Stimulated activated naive CD8-positive, alpha-beta T cell treated with anti-CD3 and anti-CD28 coated beads, Interleukin-15, Interleukin-2, amounts not matched to agents 100 ng/mL and 50 ng/mL, for 24 hours (primary cell): ENCODE measurements at regions not wholly inside any gene's neighbourhood (a gene's known extent, or its start where the extent isn't known, plus 50 kb on each side); places are given as distances from the start of the nearest gene placed in this dataset.
"Not testable (repeated sequence)": the region's sequence is repeated elsewhere in the genome, so short reads cannot be mapped to it uniquely, and the experiment has no call there.

Experiments used
- H3K27ac Mint-ChIP-seq: one replicate; pipeline ENCODE4 v1.8.0; 2021; ENCODE audit warnings: mild to moderate bottlenecking, mixed read lengths
- H3K27me3 Mint-ChIP-seq: one replicate; pipeline ENCODE4 v1.8.0; 2021; ENCODE audit warnings: mixed read lengths
- H3K36me3 Mint-ChIP-seq: one replicate; pipeline ENCODE4 v1.8.0; 2021; ENCODE audit warnings: low read depth, mixed read lengths
- H3K4me1 Mint-ChIP-seq: one replicate; pipeline ENCODE4 v1.8.0; 2021; ENCODE audit warnings: low read depth, mixed read lengths
- H3K4me3 Mint-ChIP-seq: one replicate; pipeline ENCODE4 v1.8.0; 2021; ENCODE audit warnings: mild to moderate bottlenecking, mixed read lengths
- H3K9me3 Mint-ChIP-seq: one replicate; pipeline ENCODE4 v1.8.0; 2021; ENCODE audit warnings: mixed read lengths

DNA sequence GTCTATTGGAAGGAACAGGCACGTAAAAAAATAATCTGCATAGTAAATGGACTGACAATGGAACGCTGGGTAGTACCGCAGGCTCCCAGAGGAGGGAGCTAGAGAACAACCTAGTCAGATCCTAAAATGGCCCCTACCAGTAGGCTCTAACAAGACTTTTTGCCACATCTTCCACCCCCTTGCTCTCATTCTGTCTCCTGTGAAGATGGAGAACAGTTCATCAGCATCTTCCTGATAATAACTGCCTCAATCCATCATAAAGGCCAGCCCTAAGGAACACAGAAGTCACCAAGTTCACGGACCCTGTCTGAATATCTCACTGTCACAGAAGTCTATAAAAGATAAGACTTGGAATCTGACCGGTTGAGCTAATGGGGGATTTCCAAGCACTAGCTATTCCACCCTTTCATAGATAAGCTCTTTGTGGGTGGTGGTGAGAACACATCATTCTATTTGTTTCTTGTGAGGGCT, 133.4 kb downstream of the SLC1A3 start:
- peaks cover 33% of the 10 kb centered on the region for H3K27me3 Mint-ChIP-seq
- H3K4me1 Mint-ChIP-seq: peaks cover 14% of the 10 kb centered on the region
- no peaks in the 10 kb centered on the region for H3K9me3 Mint-ChIP-seq
- no peak overlapping the region for H3K4me3 Mint-ChIP-seq
- H3K27ac Mint-ChIP-seq: no peak overlapping the region
- no peaks in the 10 kb centered on the region for H3K36me3 Mint-ChIP-seq

DNA sequence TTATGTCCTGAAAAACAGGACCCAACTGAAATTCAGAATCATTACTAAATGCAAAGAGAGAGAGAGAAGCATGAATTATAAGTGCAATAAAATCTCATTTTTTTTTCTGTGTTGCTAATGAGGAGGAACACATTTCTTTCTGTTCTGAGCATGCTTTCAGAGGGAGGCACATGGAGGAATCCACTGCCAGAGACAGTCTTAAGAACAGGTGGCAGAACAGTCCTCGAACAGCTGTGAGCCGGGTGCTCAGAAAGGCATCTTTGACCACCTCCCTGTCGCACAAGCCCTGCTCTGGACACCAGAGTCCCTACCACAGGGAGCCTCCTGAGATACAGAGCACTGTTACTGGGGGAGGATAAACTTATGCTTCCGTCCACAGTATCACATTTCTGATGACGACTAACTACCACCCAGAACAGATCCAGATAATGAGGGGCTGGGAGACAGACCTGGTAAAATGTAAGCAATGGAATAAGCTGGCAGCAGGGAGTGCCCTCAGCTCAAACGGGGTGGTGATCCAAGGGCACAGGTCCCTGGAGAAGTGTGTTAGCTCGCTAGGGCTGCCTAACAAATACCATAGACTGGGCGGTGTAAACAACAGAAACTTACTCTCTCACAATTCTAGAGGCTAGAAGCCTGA, 134.0 kb downstream of the SLC1A3 start:
- no peaks in the 10 kb centered on the region for H3K9me3 Mint-ChIP-seq
- H3K4me1 Mint-ChIP-seq: peaks cover 19% of the 10 kb centered on the region
- H3K27me3 Mint-ChIP-seq: peaks cover 33% of the 10 kb centered on the region
- H3K36me3 Mint-ChIP-seq: no peaks in the 10 kb centered on the region
- no peak overlapping the region for H3K4me3 Mint-ChIP-seq
- H3K27ac Mint-ChIP-seq: no peak overlapping the region

DNA sequence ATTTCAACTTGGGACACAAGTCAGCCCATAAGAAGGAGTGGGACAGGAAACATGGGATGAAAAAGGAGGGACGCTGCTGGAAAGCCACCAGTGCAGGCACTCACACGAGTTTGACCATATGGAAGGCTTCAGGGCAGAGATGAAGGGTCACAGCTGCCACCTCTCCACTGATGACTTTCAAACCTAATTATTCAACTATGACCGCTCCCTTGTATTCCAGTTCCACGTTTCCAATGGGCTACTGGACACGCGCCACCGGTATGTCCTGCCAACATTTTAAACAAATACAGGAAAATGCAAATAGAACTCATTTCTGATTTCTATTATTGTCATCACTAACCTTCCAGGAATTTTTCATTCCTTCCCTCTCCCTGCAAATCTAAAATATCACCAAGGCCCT, 134.7 kb downstream of the SLC1A3 start:
- no peak overlapping the region for H3K27ac Mint-ChIP-seq
- no peaks in the 10 kb centered on the region for H3K36me3 Mint-ChIP-seq
- peaks cover 39% of the 10 kb centered on the region for H3K27me3 Mint-ChIP-seq
- H3K9me3 Mint-ChIP-seq: no peaks in the 10 kb centered on the region
- H3K4me1 Mint-ChIP-seq: peaks cover 22% of the 10 kb centered on the region
- H3K4me3 Mint-ChIP-seq: no peak overlapping the region

DNA sequence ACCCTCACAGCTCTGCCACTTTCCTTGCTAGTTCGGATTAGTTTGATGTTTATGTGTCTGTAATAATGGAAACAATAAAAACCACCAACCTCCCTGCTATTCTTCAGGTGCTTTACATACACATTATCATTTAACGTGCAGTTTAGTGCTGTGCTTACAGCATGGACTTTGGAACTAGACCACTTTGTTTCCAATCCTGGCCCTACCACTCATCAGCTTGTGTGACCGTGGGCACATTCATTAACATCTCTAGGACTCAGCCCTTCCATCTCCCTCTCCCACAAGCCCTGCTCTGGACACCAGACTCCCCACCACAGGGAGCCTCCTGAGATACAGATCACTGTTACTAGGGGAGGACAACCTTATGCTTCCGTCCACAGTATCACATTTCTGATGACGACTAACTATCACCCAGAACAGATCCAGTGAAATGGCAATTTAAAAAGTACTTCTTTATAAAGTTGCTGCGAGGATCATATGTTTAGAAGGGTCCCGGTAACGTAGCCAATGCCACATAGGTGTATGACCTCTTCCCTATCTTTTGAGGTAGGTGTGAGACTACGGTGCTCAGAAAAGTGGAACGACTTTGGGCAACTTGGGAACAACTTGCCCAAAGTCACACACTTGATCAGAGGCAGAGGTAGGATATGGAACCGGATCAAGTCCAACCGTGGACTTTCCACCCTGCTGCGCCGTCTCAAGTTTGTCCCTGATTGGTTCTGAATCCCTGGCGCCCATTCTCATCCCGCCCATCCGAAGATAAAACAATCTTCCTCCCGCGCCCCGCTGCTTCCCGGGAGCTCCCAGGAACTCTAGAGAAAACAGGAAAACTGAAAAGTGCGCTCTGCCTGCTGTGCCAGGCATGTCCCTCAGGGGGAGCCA, 132.4 kb upstream of the NIPBL start:
- Mint-ChIP-seq H3K9me3 (no peaks in the 10 kb centered on the region), H3K4me1 (peaks cover 22% of the 10 kb centered on the region), H3K4me3 (peak overlapping the region; percentile 85), H3K36me3 (no peaks in the 10 kb centered on the region), H3K27me3 (peaks cover 52% of the 10 kb centered on the region), H3K27ac (no peak overlapping the region)

DNA sequence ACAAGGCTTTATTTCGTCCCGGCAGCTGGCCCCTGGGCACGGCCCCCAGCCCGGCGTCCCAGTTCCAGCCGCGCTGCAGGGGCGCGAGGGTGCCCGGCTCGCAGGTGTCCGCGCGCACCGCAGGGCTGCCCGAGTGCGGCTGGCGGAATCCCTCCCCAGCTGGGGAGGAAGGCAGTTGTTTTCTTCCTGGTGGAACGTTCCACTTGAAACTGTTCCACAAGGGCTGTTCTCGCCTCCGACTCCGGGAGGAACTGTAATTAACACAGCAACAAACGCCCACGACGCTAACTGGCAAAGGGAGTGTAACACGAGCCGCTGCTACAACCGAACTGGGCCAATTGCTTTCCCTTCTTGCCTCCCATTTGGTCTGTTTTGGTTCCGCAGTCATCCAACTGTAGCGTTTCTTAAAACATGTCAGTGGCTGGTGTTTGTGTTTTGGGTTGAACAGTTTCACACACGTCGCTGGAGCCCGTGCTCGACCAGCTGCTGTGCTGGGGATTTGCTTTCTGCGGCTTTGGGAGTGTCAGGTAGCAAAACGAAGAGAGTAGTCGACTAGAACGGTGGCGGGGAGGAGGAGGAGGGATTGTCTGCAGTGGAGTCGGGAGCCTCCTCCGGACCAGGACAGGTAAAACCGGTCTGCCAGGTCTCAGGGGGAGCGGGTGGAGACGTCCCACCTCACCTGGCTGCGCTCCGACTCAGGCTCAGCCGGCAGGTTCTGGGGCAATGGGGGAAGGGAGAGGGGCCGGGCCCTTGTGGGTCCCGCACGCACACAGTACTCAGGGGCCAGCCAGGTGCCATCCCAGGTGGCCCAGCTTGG, 131.6 kb upstream of the NIPBL start:
- Mint-ChIP-seq H3K27ac (peak overlapping the region; percentile 23), H3K4me1 (peaks cover 16% of the 10 kb centered on the region), H3K9me3 (no peaks in the 10 kb centered on the region), H3K36me3 (no peaks in the 10 kb centered on the region), H3K4me3 (peak overlapping the region; percentile 85), H3K27me3 (peaks cover 52% of the 10 kb centered on the region)

DNA sequence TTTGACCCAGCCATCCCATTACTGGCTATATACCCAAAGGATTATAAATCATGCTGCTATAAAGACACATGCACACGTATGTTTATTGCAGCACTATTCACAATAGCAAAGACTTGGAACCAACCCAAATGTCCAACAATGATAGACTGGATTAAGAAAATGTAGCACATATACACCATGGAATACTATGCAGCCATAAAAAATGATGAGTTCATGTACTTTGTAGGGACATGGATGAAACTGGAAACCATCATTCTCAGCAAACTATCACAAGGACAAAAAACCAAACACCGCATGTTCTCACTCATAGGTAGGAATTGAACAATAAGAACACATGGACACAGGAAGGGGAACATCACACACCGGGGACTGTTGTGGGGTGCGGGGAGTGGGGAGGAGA, 128.8 kb upstream of the NIPBL start:
- not testable (repeated sequence) for H3K4me3 Mint-ChIP-seq, H3K27ac Mint-ChIP-seq, H3K9me3 Mint-ChIP-seq, H3K36me3 Mint-ChIP-seq
- Mint-ChIP-seq H3K4me1 (peaks cover 15% of the 10 kb centered on the region), H3K27me3 (peaks cover 40% of the 10 kb centered on the region)

DNA sequence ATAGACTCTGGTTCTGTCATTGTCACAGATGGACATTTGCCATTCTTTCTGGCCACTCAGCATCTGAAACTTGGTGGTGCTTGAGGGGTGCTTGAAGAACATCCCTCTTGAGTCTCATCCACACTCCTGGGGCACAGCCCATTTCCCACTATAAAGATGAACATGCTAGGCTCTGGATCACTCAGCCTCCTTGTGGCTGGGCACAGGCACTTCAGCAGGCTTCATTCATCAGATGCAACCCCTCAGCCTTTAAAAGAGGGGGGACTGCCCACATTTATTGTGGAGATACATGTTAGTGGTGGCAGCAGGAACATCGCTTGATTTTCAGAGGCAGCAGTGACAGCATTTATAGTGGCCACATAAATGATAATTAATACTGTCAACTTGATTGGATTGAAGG, 124.7 kb upstream of the NIPBL start:
- no peaks in the 10 kb centered on the region for H3K9me3 Mint-ChIP-seq
- no peak overlapping the region for H3K4me3 Mint-ChIP-seq
- H3K4me1 Mint-ChIP-seq: no peaks in the 10 kb centered on the region
- H3K27me3 Mint-ChIP-seq: peaks cover 12% of the 10 kb centered on the region
- H3K36me3 Mint-ChIP-seq: no peaks in the 10 kb centered on the region
- no peak overlapping the region for H3K27ac Mint-ChIP-seq

DNA sequence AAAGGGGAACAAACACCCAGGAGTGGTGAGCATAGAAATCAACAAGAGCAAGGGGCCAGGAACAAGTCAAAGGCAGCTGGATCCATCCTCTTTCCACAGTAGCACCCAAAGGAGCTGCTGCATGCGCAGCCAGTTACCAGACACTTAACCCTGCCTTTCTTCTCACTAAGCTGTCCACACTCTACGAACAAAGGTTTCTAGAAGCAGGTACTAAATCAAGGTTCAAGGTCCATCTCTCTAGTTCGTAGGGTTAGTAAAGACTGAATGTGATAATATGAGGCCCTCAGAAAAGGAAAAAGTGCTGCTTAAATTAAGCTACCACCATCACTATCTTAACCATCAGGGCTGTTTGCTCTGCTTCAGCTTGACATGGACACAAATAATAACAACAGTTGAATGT, 121.2 kb upstream of the NIPBL start:
- peaks cover 11% of the 10 kb centered on the region for H3K27me3 Mint-ChIP-seq
- H3K9me3 Mint-ChIP-seq: no peaks in the 10 kb centered on the region
- H3K36me3 Mint-ChIP-seq: no peaks in the 10 kb centered on the region
- no peaks in the 10 kb centered on the region for H3K4me1 Mint-ChIP-seq
- H3K4me3 Mint-ChIP-seq: no peak overlapping the region
- no peak overlapping the region for H3K27ac Mint-ChIP-seq

DNA sequence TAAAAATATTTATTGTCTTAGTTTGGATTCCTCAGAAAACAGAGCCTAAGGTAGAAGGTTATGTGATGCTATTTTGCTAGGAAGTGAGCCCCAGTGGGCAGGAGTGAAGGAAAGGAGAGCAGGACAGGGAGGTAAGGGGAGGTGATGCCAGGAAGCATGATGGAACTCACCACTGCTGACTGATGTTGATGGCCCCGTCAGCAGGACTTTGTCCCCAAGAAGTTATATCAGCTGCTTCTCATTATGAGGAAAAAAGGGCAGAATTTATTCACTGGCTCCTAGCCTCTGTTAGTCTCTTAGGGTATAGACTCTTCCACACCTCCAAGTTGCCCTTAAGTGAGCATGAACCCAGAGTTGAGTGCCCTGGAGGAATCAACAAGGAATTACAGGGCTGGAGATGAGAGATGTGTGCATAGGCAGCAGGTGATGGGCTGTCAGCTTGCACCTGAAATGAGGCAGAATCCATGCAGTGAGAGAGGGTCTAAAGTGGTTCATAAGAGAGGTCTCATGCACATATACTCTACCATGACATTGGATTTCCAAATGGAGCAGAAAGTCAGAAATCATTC, 120.6 kb upstream of the NIPBL start:
- Mint-ChIP-seq H3K9me3 (no peaks in the 10 kb centered on the region), H3K4me1 (no peaks in the 10 kb centered on the region), H3K4me3 (no peak overlapping the region), H3K27ac (no peak overlapping the region), H3K27me3 (peaks cover 11% of the 10 kb centered on the region), H3K36me3 (no peaks in the 10 kb centered on the region)

DNA sequence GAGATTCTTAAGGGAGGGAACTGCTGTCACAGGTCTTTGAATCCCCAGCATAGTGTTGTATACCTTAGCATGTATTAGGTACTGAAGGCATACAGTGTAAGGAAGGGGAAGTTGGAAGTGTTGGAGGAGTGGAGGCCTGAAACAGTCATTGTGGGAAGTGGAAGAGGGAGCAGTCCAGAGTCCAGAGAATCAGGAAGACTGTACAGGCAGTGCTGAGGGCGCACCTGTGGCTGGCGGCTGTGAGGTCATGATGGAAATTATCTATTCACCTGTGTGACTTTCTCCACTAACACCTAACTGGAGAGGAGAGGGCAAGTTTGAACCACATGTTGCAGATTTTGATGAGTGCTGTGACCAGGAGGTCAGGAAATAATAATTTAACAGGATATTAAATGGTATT, 119.7 kb upstream of the NIPBL start:
- H3K9me3 Mint-ChIP-seq: no peaks in the 10 kb centered on the region
- H3K27ac Mint-ChIP-seq: no peak overlapping the region
- H3K4me1 Mint-ChIP-seq: no peaks in the 10 kb centered on the region
- peaks cover 11% of the 10 kb centered on the region for H3K27me3 Mint-ChIP-seq
- no peak overlapping the region for H3K4me3 Mint-ChIP-seq
- no peaks in the 10 kb centered on the region for H3K36me3 Mint-ChIP-seq

DNA sequence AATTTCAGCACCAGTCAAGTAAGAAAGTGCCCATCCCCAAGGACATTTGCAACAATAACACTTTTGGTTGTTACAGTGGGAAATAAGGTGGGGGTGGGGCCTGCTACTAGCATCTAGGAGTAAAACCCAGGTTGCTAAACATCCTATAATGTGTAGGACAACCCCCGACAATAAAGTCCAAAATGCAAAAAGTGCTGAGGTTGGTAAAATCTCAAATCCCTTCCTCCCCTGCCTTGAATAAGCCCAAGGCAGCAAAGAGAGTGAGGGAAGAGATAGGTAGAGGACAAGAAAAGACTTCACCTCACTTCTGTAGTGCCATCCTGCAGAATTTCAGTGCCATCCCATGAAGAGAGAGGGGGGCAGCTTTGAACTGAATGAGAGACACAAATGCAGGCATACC, 117.5 kb upstream of the NIPBL start:
- Mint-ChIP-seq H3K27me3 (peaks cover 11% of the 10 kb centered on the region), H3K36me3 (no peaks in the 10 kb centered on the region), H3K9me3 (no peaks in the 10 kb centered on the region), H3K4me3 (no peak overlapping the region), H3K27ac (no peak overlapping the region), H3K4me1 (no peaks in the 10 kb centered on the region)

DNA sequence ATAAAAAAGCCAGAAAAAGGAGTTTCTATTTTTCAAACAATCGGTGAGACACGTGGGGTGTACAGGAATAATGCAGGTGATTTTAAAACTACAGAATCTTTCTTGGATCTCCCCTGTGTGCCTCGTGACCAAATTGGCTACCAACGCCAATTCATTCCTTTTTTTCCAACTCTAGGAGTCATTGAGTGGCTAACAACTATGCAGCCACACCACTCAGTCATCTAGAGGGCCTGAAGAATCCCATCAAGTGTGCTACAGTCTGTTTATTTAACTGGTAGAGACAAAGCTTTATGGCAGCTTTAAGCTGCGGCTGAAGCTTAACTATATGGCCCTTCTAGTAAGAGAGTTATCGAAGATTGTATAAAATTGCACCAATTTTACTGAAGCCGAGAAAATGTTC, 113.1 kb upstream of the NIPBL start:
- no peak overlapping the region for H3K27ac Mint-ChIP-seq
- H3K4me1 Mint-ChIP-seq: no peaks in the 10 kb centered on the region
- H3K9me3 Mint-ChIP-seq: peaks cover 6% of the 10 kb centered on the region
- no peak overlapping the region for H3K4me3 Mint-ChIP-seq
- peaks cover 10% of the 10 kb centered on the region for H3K27me3 Mint-ChIP-seq
- H3K36me3 Mint-ChIP-seq: no peaks in the 10 kb centered on the region

DNA sequence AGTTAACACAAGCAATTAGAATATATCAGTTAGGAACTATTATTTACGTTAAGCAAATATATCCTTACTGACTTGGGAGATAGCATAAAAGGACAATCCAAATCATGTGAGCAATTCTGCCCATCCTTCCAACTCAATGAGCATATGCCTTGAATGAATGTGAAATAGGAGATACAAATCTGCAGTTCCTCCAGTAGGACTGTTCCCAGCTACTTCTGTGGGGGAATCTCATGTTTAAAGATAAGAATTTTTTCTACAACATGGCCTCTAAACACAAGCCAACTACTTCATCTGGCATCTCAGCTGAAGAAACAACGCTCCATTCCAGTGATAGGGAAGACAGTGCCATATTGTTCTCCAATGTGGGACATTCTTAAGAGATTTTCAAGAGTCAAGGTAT, 110.7 kb upstream of the NIPBL start:
- Mint-ChIP-seq H3K27me3 (peaks cover 8% of the 10 kb centered on the region), H3K36me3 (no peaks in the 10 kb centered on the region), H3K27ac (no peak overlapping the region), H3K4me1 (no peaks in the 10 kb centered on the region), H3K9me3 (peaks cover 7% of the 10 kb centered on the region), H3K4me3 (no peak overlapping the region)

DNA sequence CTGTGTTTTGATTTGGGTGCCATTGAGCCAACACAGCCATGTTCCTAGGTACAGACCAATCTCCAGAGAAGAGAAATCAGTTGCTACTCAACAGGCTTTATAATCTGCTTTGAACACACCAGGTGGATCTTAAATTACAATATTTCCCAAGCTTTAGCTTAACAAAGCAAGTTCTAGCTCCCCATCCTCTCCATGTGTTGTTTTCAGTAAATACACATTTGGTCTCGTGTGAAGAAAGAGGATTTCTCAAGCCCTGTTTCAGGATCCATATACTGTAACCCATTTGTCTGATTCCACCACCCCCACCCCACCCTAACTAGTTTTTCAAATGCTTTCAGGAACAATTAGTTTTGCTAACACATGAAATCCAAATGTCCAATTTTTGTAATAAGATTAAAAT, 109.6 kb upstream of the NIPBL start:
- H3K4me1 Mint-ChIP-seq: no peaks in the 10 kb centered on the region
- H3K4me3 Mint-ChIP-seq: no peak overlapping the region
- peaks cover 8% of the 10 kb centered on the region for H3K27me3 Mint-ChIP-seq
- H3K36me3 Mint-ChIP-seq: no peaks in the 10 kb centered on the region
- peaks cover 10% of the 10 kb centered on the region for H3K9me3 Mint-ChIP-seq
- no peak overlapping the region for H3K27ac Mint-ChIP-seq

DNA sequence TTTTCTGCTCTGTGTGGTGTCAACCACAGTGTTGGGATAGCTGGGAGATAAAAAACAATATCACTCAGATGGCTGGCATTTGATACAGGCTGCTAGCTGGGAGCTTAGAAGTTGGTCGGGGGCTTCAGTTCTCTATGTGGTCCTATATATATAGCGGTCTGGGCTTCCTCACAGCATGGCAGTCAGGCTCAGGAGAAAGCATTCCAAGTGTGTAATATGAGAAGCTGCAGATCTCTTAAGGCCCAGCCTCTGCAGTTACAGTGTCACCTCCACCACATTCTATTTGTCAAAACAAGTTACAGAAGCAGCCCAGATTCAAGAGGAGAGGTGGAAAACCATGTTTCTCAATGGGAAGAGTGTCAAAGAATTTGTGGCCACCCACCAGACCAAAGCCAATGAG, 108.1 kb upstream of the NIPBL start:
- H3K27me3 Mint-ChIP-seq: peaks cover 8% of the 10 kb centered on the region
- no peak overlapping the region for H3K27ac Mint-ChIP-seq
- H3K36me3 Mint-ChIP-seq: no peaks in the 10 kb centered on the region
- H3K4me1 Mint-ChIP-seq: no peaks in the 10 kb centered on the region
- peaks cover 10% of the 10 kb centered on the region for H3K9me3 Mint-ChIP-seq
- H3K4me3 Mint-ChIP-seq: no peak overlapping the region
